Mesothelial cell of epicardium (in vitro differentiated cells): ENCODE measurements at regions not wholly inside any gene's neighbourhood (a gene's known extent, or its start where the extent isn't known, plus 50 kb on each side); places are given as distances from the start of the nearest gene placed in this dataset.
A peak's percentile ranks its signal among the peaks of the same experiment; 100 is the strongest.

ENCODE experiments used
- DNase-seq, 2 experiments: peaks; one replicate each; pipeline ENCODE4 v3.0.0; 2021; ENCODE audit warnings: low spot score in 2 of 2; ENCODE audit not compliant: unreplicated experiment in 2 of 2
- H3K27ac Mint-ChIP-seq: 2 replicates; pipeline ENCODE4 v1.8.0; 2021; ENCODE audit warnings: mixed read lengths
- H3K27me3 Mint-ChIP-seq: 2 replicates; pipeline ENCODE4 v1.8.0; 2021; ENCODE audit warnings: low read depth, mixed read lengths
- H3K36me3 Mint-ChIP-seq: 2 replicates; pipeline ENCODE4 v1.8.0; 2021; ENCODE audit warnings: mixed read lengths
- H3K4me1 Mint-ChIP-seq: 2 replicates; pipeline ENCODE4 v1.8.0; 2021; ENCODE audit warnings: mixed read lengths
- H3K4me3 Mint-ChIP-seq: 2 replicates; pipeline ENCODE4 v1.8.0; 2021; ENCODE audit warnings: mild to moderate bottlenecking, moderate library complexity, mixed read lengths
- H3K9me3 Mint-ChIP-seq: 2 replicates; pipeline ENCODE4 v1.8.0; 2021; ENCODE audit warnings: mixed read lengths
- CTCF ChIP-seq: fragments of 200-600 bp; sonication (generic); IDR thresholded peaks from one replicate; pipeline ENCODE4 v1.5.0; 2021; ENCODE audit warnings: antibody characterized with exemption; ENCODE audit not compliant: unreplicated experiment

- Mint-ChIP-seq H3K4me3 (no peak overlapping the region), H3K9me3 (no peaks in the 10 kb centered on the region), H3K27ac (peak overlapping the region; percentile 80), H3K27me3 (no peaks in the 10 kb centered on the region), H3K4me1 (peaks cover 42% of the 10 kb centered on the region), H3K36me3 (no peaks in the 10 kb centered on the region)
- TF ChIP-seq CTCF, result no peak
- DNase-seq, result no peak
Measured at GRCh38 chr2:240247241-240247867, 106.9 kb upstream of the OTOS start.

- H3K4me1 Mint-ChIP-seq, result peaks cover 50% of the 10 kb centered on the region
- no peak for TF ChIP-seq CTCF
- no peak for DNase-seq
- peak overlapping the region; percentile 80 for H3K27ac Mint-ChIP-seq
- no peak overlapping the region for H3K4me3 Mint-ChIP-seq
- no peaks in the 10 kb centered on the region for H3K36me3 Mint-ChIP-seq
- H3K27me3 Mint-ChIP-seq, result no peaks in the 10 kb centered on the region
- no peaks in the 10 kb centered on the region for H3K9me3 Mint-ChIP-seq
Measured at GRCh38 chr2:240247868-240248720, 107.6 kb upstream of the OTOS start.

GRCh38 chr2:240248721-240249422 is 108.4 kb upstream of the OTOS start:
- TF ChIP-seq CTCF, result no peak
- no peaks in the 10 kb centered on the region for H3K36me3 Mint-ChIP-seq
- no peak for DNase-seq
- H3K27ac Mint-ChIP-seq, result peak overlapping the region; percentile 89
- H3K9me3 Mint-ChIP-seq, result no peaks in the 10 kb centered on the region
- H3K4me3 Mint-ChIP-seq, result peak overlapping the region; percentile 40
- peaks cover 58% of the 10 kb centered on the region for H3K4me1 Mint-ChIP-seq
- H3K27me3 Mint-ChIP-seq, result no peaks in the 10 kb centered on the region

GRCh38 chr2:240249423-240250149 is 109.1 kb upstream of the OTOS start:
- Mint-ChIP-seq H3K4me3 (peak overlapping the region; percentile 40), H3K27me3 (no peaks in the 10 kb centered on the region), H3K4me1 (peaks cover 65% of the 10 kb centered on the region), H3K36me3 (no peaks in the 10 kb centered on the region), H3K27ac (peak overlapping the region; percentile 89), H3K9me3 (no peaks in the 10 kb centered on the region)
- TF ChIP-seq CTCF, result no peak
- DNase-seq, result no peak
